Panc1 (cell line): ENCODE measurements at regions not wholly inside any gene's neighbourhood (a gene's known extent, or its start where the extent isn't known, plus 50 kb on each side); places are given as distances from the start of the nearest gene placed in this dataset.

Experiments
- POLR2AphosphoS5 ChIP-seq: IDR thresholded peaks from 2 replicates; pipeline ENCODE4 v1.6.1; 2012; ENCODE audit warnings: mild to moderate bottlenecking, low read depth, low read length, moderate library complexity
- SIN3A ChIP-seq: IDR thresholded peaks from 2 replicates; pipeline ENCODE4 v1.6.1; 2012; ENCODE audit warnings: low read depth, mild to moderate bottlenecking, low read length, moderate library complexity, borderline replicate concordance; ENCODE audit not compliant: insufficient read depth
- TF ChIP-seq, protein P1 (sequence below): fragments of 450-650 bp; IDR thresholded peaks from 2 replicates; pipeline ENCODE4 v1.5.1; 2017; ENCODE audit warnings: mild to moderate bottlenecking

DNA sequence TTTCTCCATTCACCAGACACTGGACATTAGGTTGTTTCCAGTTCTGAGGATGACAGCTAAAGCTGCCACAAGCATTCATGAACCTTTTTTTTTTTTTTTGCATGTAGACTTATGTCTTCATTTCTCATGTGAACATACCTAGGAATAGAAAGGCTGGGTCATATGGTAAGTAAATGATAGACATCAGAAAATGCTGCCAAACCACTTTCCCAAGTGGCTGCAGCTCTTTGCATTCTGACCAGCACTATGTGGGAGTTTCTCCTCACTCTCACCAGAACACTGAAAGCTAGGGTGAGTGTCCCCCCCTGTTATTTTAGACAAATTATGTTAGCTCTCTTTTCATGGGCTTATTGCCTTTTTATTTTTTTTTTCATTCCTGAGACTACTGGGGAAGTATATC is 197.5 kb downstream of the OTOR start:
- TF ChIP-seq, protein P1, sequence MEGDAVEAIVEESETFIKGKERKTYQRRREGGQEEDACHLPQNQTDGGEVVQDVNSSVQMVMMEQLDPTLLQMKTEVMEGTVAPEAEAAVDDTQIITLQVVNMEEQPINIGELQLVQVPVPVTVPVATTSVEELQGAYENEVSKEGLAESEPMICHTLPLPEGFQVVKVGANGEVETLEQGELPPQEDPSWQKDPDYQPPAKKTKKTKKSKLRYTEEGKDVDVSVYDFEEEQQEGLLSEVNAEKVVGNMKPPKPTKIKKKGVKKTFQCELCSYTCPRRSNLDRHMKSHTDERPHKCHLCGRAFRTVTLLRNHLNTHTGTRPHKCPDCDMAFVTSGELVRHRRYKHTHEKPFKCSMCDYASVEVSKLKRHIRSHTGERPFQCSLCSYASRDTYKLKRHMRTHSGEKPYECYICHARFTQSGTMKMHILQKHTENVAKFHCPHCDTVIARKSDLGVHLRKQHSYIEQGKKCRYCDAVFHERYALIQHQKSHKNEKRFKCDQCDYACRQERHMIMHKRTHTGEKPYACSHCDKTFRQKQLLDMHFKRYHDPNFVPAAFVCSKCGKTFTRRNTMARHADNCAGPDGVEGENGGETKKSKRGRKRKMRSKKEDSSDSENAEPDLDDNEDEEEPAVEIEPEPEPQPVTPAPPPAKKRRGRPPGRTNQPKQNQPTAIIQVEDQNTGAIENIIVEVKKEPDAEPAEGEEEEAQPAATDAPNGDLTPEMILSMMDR, result no peak
- no peak for TF ChIP-seq POLR2AphosphoS5
- TF ChIP-seq SIN3A, result no peak
